DND-41 (cell line): ENCODE measurements at regions not wholly inside any gene's neighbourhood (a gene's known extent, or its start where the extent isn't known, plus 50 kb on each side); places are given as distances from the start of the nearest gene placed in this dataset.

Source experiments
- ATAC-seq: fragments of 200-7000 bp; cut with Tn5 transposase; 3 replicates; pipeline ENCODE4 v1.9.1; 2021; ENCODE audit warnings: low read depth; ENCODE audit not compliant: insufficient read depth
- DNase-seq: peaks from one replicate; pipeline ENCODE4 v3.0.0-alpha.2; 2020
- H2AFZ ChIP-seq: 2 replicates; pipeline ENCODE4 v1.6.0; 2012; ENCODE audit warnings: low read depth, low read length
- H3K27ac ChIP-seq: 2 replicates; pipeline ENCODE4 v1.5.1; 2012; ENCODE audit warnings: low read length, inconsistent platforms
- H3K27me3 ChIP-seq: fragments of 200-600 bp; sonication (generic); 2 replicates; pipeline ENCODE4 v1.6.0; 2012; ENCODE audit warnings: low read length, mild to moderate bottlenecking, inconsistent platforms; ENCODE audit not compliant: insufficient read depth, poor library complexity
- H3K36me3 ChIP-seq: 2 replicates; pipeline ENCODE4 v1.5.1; 2012; ENCODE audit warnings: low read length, inconsistent platforms; ENCODE audit not compliant: insufficient read depth
- H3K4me1 ChIP-seq: 2 replicates; pipeline ENCODE4 v1.5.1; 2012; ENCODE audit warnings: mild to moderate bottlenecking, low read length; ENCODE audit not compliant: insufficient read depth
- H3K4me2 ChIP-seq: 2 replicates; pipeline ENCODE4 v1.6.0; 2012; ENCODE audit warnings: mild to moderate bottlenecking, moderate library complexity, low read length, inconsistent platforms; ENCODE audit not compliant: insufficient read depth
- H3K4me3 ChIP-seq, 2 experiments: fragments of 200-600 bp in 1 of 2; shearing (Covaris generic) in 1 of 2; 2 replicates each; pipeline ENCODE4 v1.5.1; 2012 to 2016; ENCODE audit warnings: inconsistent platforms in 2 of 2, low read length in 2 of 2, mild to moderate bottlenecking in 2 of 2, low read depth in 1 of 2, moderate library complexity in 1 of 2
- H3K79me2 ChIP-seq: 2 replicates; pipeline ENCODE4 v1.6.0; 2012; ENCODE audit warnings: low read length, inconsistent platforms; ENCODE audit not compliant: insufficient read depth
- H3K9ac ChIP-seq: 2 replicates; pipeline ENCODE4 v1.6.0; 2012; ENCODE audit warnings: low read depth, mild to moderate bottlenecking, inconsistent platforms, low read length, moderate library complexity
- H3K9me3 ChIP-seq: 2 replicates; pipeline ENCODE4 v1.5.1; 2012; ENCODE audit warnings: low read length, moderate library complexity, mild to moderate bottlenecking, inconsistent platforms; ENCODE audit not compliant: insufficient read depth, severe bottlenecking
- H4K20me1 ChIP-seq: 2 replicates; pipeline ENCODE4 v1.6.0; 2012; ENCODE audit warnings: low read length; ENCODE audit not compliant: insufficient read depth
- CTCF ChIP-seq: IDR thresholded peaks from 2 replicates; pipeline ENCODE4 v1.5.1; 2012; ENCODE audit warnings: borderline replicate concordance, low read length, moderate library complexity, mild to moderate bottlenecking; ENCODE audit not compliant: poor library complexity, severe bottlenecking; ENCODE audit errors: extremely low read depth
- EZH2 ChIP-seq: IDR thresholded peaks from 3 replicates; pipeline ENCODE4 v1.6.1; 2012; ENCODE audit warnings: borderline replicate concordance, low read depth, mild to moderate bottlenecking, moderate library complexity, low read length, inconsistent platforms; ENCODE audit not compliant: severe bottlenecking

GRCh38 chr18:11533513-11533890 lies 75.9 kb upstream of the SLC35G4 start:
- Histone ChIP-seq H3K4me2 (no peak overlapping the region), H3K79me2 (no peaks in the 10 kb centered on the region), H3K9ac (no peak overlapping the region), H3K9me3 (no peaks in the 10 kb centered on the region), H3K27me3 (no peaks in the 10 kb centered on the region), H3K4me1 (no peaks in the 10 kb centered on the region), H3K36me3 (no peaks in the 10 kb centered on the region), H4K20me1 (no peaks in the 10 kb centered on the region), H3K27ac (no peak overlapping the region), H2AFZ (no peak overlapping the region), H3K4me3 (no peak overlapping the region)
- DNase-seq (no peak), ATAC-seq (no peak)
- TF ChIP-seq CTCF (no peak), EZH2 (no peak)

GRCh38 chr18:11532758-11533512 lies 76.5 kb upstream of the SLC35G4 start:
- Histone ChIP-seq H3K36me3 (no peaks in the 10 kb centered on the region), H3K9ac (no peak overlapping the region), H3K79me2 (no peaks in the 10 kb centered on the region), H4K20me1 (no peaks in the 10 kb centered on the region), H3K27me3 (no peaks in the 10 kb centered on the region), H3K4me1 (no peaks in the 10 kb centered on the region), H3K9me3 (no peaks in the 10 kb centered on the region), H3K4me2 (no peak overlapping the region), H3K27ac (no peak overlapping the region), H3K4me3 (no peak overlapping the region), H2AFZ (no peak overlapping the region)
- TF ChIP-seq EZH2 (no peak), CTCF (no peak)
- DNase-seq = no peak
- ATAC-seq = no peak

GRCh38 chr18:11529081-11529480 lies 80.3 kb upstream of the SLC35G4 start:
- no peak overlapping the region for H2AFZ ChIP-seq
- H3K27ac ChIP-seq = no peak overlapping the region
- no peak overlapping the region for H3K4me2 ChIP-seq
- H3K4me1 ChIP-seq = no peaks in the 10 kb centered on the region
- H3K79me2 ChIP-seq = no peaks in the 10 kb centered on the region
- TF ChIP-seq CTCF (no peak), EZH2 (no peak)
- H3K27me3 ChIP-seq = no peaks in the 10 kb centered on the region
- no peak overlapping the region for H3K9ac ChIP-seq
- no peaks in the 10 kb centered on the region for H4K20me1 ChIP-seq
- no peak overlapping the region for H3K4me3 ChIP-seq
- ATAC-seq (no peak), DNase-seq (no peak)
- no peaks in the 10 kb centered on the region for H3K9me3 ChIP-seq
- H3K36me3 ChIP-seq = no peaks in the 10 kb centered on the region

- Histone ChIP-seq H3K4me3 (no peak overlapping the region), H4K20me1 (no peaks in the 10 kb centered on the region), H3K9me3 (no peaks in the 10 kb centered on the region), H3K27me3 (no peaks in the 10 kb centered on the region), H3K4me1 (no peaks in the 10 kb centered on the region), H3K27ac (no peak overlapping the region), H2AFZ (no peak overlapping the region; the same call in 1 of the 2 replicates), H3K9ac (no peak overlapping the region), H3K4me2 (no peak overlapping the region), H3K36me3 (no peaks in the 10 kb centered on the region), H3K79me2 (no peaks in the 10 kb centered on the region)
- no peak for DNase-seq
- TF ChIP-seq CTCF (no peak), EZH2 (no peak)
- ATAC-seq = no peak
Observed at GRCh38 chr18:11526675-11527074, 82.7 kb upstream of the SLC35G4 start.
